CD14-positive monocyte (primary cell): ENCODE measurements at regions not wholly inside any gene's neighbourhood (a gene's known extent, or its start where the extent isn't known, plus 50 kb on each side); places are given as distances from the start of the nearest gene placed in this dataset.

Experiments used
- DNase-seq, 3 donors: peaks; one replicate each; pipeline ENCODE4 v3.0.0-alpha.2; 2011 to 2022
- H2AFZ ChIP-seq: 2 replicates; pipeline ENCODE4 v1.6.0; 2012; ENCODE audit warnings: mild to moderate bottlenecking, low read depth, low read length, inconsistent platforms; ENCODE audit not compliant: insufficient read depth, poor library complexity, severe bottlenecking
- H3K27ac ChIP-seq, 2 donors: 1 replicate in 1 of 2; 2 replicates in 1 of 2; pipeline ENCODE4 v1.5.1; 2012 to 2013; ENCODE audit warnings: low read length in 2 of 2, control low read depth in 1 of 2, inconsistent platforms in 1 of 2, low read depth in 1 of 2, mild to moderate bottlenecking in 1 of 2
- H3K27me3 ChIP-seq, 2 donors: one replicate each; pipeline versions ENCODE4 v1.6.0 to v1.6.1; 2011 to 2013; ENCODE audit warnings: low read length in 2 of 2; ENCODE audit not compliant: control insufficient read depth in 2 of 2, insufficient read depth in 2 of 2
- H3K36me3 ChIP-seq, 2 donors: replicated peaks in 1 of 2; 1 replicate in 1 of 2; 2 replicates in 1 of 2; pipeline versions ENCODE4 v1.5.1 to v1.6.1; 2012 to 2013; ENCODE audit warnings: low read length in 2 of 2, control low read depth in 1 of 2, inconsistent platforms in 1 of 2, mild to moderate bottlenecking in 1 of 2; ENCODE audit not compliant: insufficient read depth in 2 of 2, control insufficient read depth in 1 of 2
- H3K4me1 ChIP-seq, 2 donors: 1 replicate in 1 of 2; 2 replicates in 1 of 2; pipeline versions ENCODE4 v1.5.1 to v1.6.1; 2012 to 2013; ENCODE audit warnings: low read length in 2 of 2, control low read depth in 1 of 2, inconsistent platforms in 1 of 2, mild to moderate bottlenecking in 1 of 2, moderate library complexity in 1 of 2; ENCODE audit not compliant: insufficient read depth in 2 of 2, control insufficient read depth in 1 of 2
- H3K4me2 ChIP-seq: replicated peaks from 2 replicates; pipeline ENCODE3; 2012; ENCODE audit warnings: low read length, moderate library complexity, mild to moderate bottlenecking; ENCODE audit not compliant: poor library complexity, severe bottlenecking; ENCODE audit errors: extremely low read depth
- H3K4me3 ChIP-seq, 3 experiments: fragments of 200-600 bp in 1 of 3; sonication (generic) in 1 of 3; replicated peaks in 1 of 3; 1 replicate in 2 of 3; 2 replicates in 1 of 3; pipeline ENCODE4 v1.5.1; 2011 to 2013; ENCODE audit warnings: low read length in 3 of 3, mild to moderate bottlenecking in 3 of 3, control low read depth in 2 of 3, low read depth in 2 of 3, inconsistent platforms in 1 of 3, moderate library complexity in 1 of 3
- H3K79me2 ChIP-seq: 2 replicates; pipeline ENCODE4 v1.6.0; 2012; ENCODE audit warnings: mild to moderate bottlenecking, control low read depth, inconsistent platforms, low read length, moderate library complexity; ENCODE audit not compliant: insufficient read depth
- H3K9ac ChIP-seq: 2 replicates; pipeline ENCODE4 v1.6.0; 2017; ENCODE audit warnings: low read length, mild to moderate bottlenecking; ENCODE audit not compliant: insufficient read depth, poor library complexity, severe bottlenecking
- H3K9me3 ChIP-seq, 2 donors: replicated peaks in 1 of 2; 1 replicate in 1 of 2; 2 replicates in 1 of 2; pipeline versions ENCODE4 v1.5.1 to v1.6.1; 2012 to 2013; ENCODE audit warnings: low read length in 2 of 2, control low read depth in 1 of 2; ENCODE audit not compliant: control insufficient read depth in 1 of 2, insufficient read depth in 1 of 2
- H4K20me1 ChIP-seq: 2 replicates; pipeline ENCODE4 v1.6.0; 2012; ENCODE audit warnings: mild to moderate bottlenecking, low read length, control low read depth, moderate library complexity; ENCODE audit not compliant: insufficient read depth
- H3K27ac Mint-ChIP-seq, 7 donors: one replicate each; pipeline ENCODE4 v1.8.0; 2020; ENCODE audit warnings: mild to moderate bottlenecking in 7 of 7, mixed read lengths in 7 of 7, moderate library complexity in 6 of 7, inconsistent platforms in 2 of 7
- H3K27me3 Mint-ChIP-seq, 3 donors: one replicate each; pipeline ENCODE4 v1.8.0; 2021 to 2022; ENCODE audit warnings: low read depth in 3 of 3, mild to moderate bottlenecking in 3 of 3, mixed read lengths in 3 of 3, moderate library complexity in 3 of 3, inconsistent platforms in 1 of 3
- H3K36me3 Mint-ChIP-seq, 2 donors: one replicate each; pipeline ENCODE4 v1.8.0; 2020; ENCODE audit warnings: mixed read lengths in 2 of 2, inconsistent platforms in 1 of 2, mild to moderate bottlenecking in 1 of 2
- H3K4me1 Mint-ChIP-seq: one replicate; pipeline ENCODE4 v1.8.0; 2020; ENCODE audit warnings: mild to moderate bottlenecking, mixed read lengths
- H3K4me3 Mint-ChIP-seq, 2 donors: one replicate each; pipeline ENCODE4 v1.8.0; 2020; ENCODE audit warnings: mild to moderate bottlenecking in 2 of 2, mixed read lengths in 2 of 2, moderate library complexity in 1 of 2
- H3K9me3 Mint-ChIP-seq, 7 donors: one replicate each; pipeline ENCODE4 v1.8.0; 2020 to 2022; ENCODE audit warnings: mixed read lengths in 7 of 7, mild to moderate bottlenecking in 6 of 7, moderate library complexity in 6 of 7, inconsistent platforms in 2 of 7
- WGBS: methylation state at CpG from one replicate; pipeline ENCODE4 v1.1.5; 2013; ENCODE audit warnings: missing lambda C conversion rate; ENCODE audit not compliant: insufficient coverage; 5-methylcytosine and 5-hydroxymethylcytosine counted together
- intact Hi-C, 2 donors: fragments of 100-400 bp; cut with micrococcal nuclease; formaldehyde crosslinking; loops; one replicate each; pipeline versions ENCODE4 v1.15.0 to v1.15.1; 2023
- TF ChIP-seq, protein P1 (sequence below): fragments of 200-600 bp; IDR thresholded peaks from one replicate; pipeline ENCODE4 v1.8.0; 2022; ENCODE audit warnings: antibody characterized with exemption, mild to moderate bottlenecking

DNA sequence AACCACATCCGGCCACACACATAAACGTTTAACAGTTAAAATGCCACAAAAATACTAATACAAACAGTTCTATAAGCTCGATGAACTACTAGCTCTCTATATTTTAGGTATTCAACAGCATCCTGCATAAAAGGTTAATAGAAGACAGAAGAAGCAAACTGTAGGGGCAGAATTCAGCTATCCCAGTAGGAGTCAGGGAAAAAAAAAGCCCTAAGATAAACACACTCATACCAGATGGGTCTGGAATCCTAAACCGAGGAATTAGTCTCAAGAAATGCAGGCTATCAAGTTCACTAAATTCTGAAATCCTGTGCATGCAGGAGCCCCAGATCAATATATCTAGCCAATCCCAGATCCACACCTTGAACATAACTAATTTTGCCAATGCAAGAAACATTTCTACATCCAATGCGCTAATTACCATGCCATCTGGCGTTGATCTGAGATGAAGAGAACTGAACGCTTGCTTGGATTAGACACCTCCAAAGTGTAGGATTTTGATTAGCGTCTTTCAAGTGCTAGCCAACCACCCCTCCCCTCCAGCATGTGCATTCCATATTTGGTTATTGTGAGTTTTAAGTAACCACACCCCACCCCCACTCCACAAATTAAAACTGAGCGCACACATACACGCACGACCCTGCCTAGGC is 512.2 kb upstream of the INTU start:
- Histone ChIP-seq H3K27me3 (no peaks in the 10 kb centered on the region), H3K36me3 (no peaks in the 10 kb centered on the region), H3K27ac (no peak overlapping the region), H2AFZ (no peak overlapping the region), H3K9ac (no peak overlapping the region), H3K9me3 (peaks cover 0 to 3% of the 10 kb centered on the region in 2 donors), H3K79me2 (no peaks in the 10 kb centered on the region), H4K20me1 (no peaks in the 10 kb centered on the region), H3K4me2 (no peak overlapping the region), H3K4me3 (no peak overlapping the region), H3K4me1 (no peaks in the 10 kb centered on the region)
- DNase-seq, result no peak
- H3K4me3 Mint-ChIP-seq, result no peak overlapping the region
- no peak overlapping the region for H3K27ac Mint-ChIP-seq
- H3K4me1 Mint-ChIP-seq, result no peaks in the 10 kb centered on the region
- 100% methylated on average over 1 of the region's 11 CpGs for WGBS
- H3K27me3 Mint-ChIP-seq, result no peaks in the 10 kb centered on the region
- TF ChIP-seq, protein P1, sequence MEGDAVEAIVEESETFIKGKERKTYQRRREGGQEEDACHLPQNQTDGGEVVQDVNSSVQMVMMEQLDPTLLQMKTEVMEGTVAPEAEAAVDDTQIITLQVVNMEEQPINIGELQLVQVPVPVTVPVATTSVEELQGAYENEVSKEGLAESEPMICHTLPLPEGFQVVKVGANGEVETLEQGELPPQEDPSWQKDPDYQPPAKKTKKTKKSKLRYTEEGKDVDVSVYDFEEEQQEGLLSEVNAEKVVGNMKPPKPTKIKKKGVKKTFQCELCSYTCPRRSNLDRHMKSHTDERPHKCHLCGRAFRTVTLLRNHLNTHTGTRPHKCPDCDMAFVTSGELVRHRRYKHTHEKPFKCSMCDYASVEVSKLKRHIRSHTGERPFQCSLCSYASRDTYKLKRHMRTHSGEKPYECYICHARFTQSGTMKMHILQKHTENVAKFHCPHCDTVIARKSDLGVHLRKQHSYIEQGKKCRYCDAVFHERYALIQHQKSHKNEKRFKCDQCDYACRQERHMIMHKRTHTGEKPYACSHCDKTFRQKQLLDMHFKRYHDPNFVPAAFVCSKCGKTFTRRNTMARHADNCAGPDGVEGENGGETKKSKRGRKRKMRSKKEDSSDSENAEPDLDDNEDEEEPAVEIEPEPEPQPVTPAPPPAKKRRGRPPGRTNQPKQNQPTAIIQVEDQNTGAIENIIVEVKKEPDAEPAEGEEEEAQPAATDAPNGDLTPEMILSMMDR, result no peak
- H3K9me3 Mint-ChIP-seq, result peaks cover 0 to 7% (median 3%) of the 10 kb centered on the region in 7 donors
- intact Hi-C loops, result no loop called here
- no peaks in the 10 kb centered on the region for H3K36me3 Mint-ChIP-seq

- Histone ChIP-seq H3K9ac (no peak overlapping the region), H3K27me3 (no peaks in the 10 kb centered on the region), H3K36me3 (no peaks in the 10 kb centered on the region), H2AFZ (no peak overlapping the region), H3K79me2 (no peaks in the 10 kb centered on the region), H3K27ac (no peak overlapping the region), H3K4me1 (no peaks in the 10 kb centered on the region), H4K20me1 (no peaks in the 10 kb centered on the region), H3K4me3 (no peak overlapping the region), H3K4me2 (no peak overlapping the region), H3K9me3 (peaks cover 0 to 3% of the 10 kb centered on the region in 2 donors)
- DNase-seq, result no peak
- WGBS, result no CpG with 5 or more reads among the region's 2 CpGs
- intact Hi-C loops, result no loop called here
- no peaks in the 10 kb centered on the region for H3K4me1 Mint-ChIP-seq
- TF ChIP-seq, protein P1, result no peak
- H3K27me3 Mint-ChIP-seq, result no peaks in the 10 kb centered on the region
- no peak overlapping the region for H3K27ac Mint-ChIP-seq
- H3K4me3 Mint-ChIP-seq, result no peak overlapping the region
- H3K36me3 Mint-ChIP-seq, result no peaks in the 10 kb centered on the region
- H3K9me3 Mint-ChIP-seq, result peaks cover 1 to 10% (median 3%) of the 10 kb centered on the region in 7 donors
Observed at GRCh38 chr4:127124919-127125318, 507.8 kb upstream of the INTU start.
